GM19468 (cell line): ENCODE measurements at regions not wholly inside any gene's neighbourhood (a gene's known extent, or its start where the extent isn't known, plus 50 kb on each side); places are given as distances from the start of the nearest gene placed in this dataset.
A peak's percentile ranks its signal among the peaks of the same experiment; 100 is the strongest.

Experiments used
- ATAC-seq: cut with Tn5 transposase; IDR thresholded peaks from one replicate; pipeline ENCODE4 v1.9.1; 2021; ENCODE audit warnings: mild to moderate bottlenecking, moderate library complexity, moderate number of reproducible peaks; ENCODE audit not compliant: unreplicated experiment; ENCODE audit errors: extremely low read depth

- no peak for ATAC-seq
Measured at GRCh38 chr1:58033311-58033710, 513.2 kb downstream of the OMA1 start.

- ATAC-seq: no peak
Measured at GRCh38 chr1:58032611-58033073, 513.9 kb downstream of the OMA1 start.

GRCh38 chr1:58031416-58031815 is 515.1 kb downstream of the OMA1 start:
- ATAC-seq: no peak

GRCh38 chr1:58030456-58030855 is 516.1 kb downstream of the OMA1 start:
- ATAC-seq: no peak

- no peak for ATAC-seq
Measured at GRCh38 chr1:58017641-58018040, 528.9 kb downstream of the OMA1 start.

DNA sequence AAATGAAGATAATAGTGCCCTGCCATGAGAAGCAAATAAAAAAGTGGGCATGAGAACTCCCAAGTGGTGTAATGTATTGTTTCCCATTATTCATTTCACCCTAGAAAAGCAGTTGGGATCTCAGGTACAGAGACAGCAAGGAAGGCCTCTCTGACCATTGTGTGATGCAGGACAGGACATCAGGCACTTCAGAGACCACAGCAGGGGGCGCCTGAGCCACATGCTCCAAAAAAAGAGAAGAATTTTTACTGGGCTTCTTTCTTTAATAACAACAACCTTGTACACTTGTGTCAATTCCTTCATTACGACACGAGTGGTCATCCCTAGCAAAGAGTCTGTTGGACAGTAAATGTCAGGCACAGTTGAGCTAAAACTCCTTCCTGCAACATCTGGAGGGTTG is 533.3 kb downstream of the OMA1 start:
- no peak for ATAC-seq

GRCh38 chr1:58011978-58012377 is 534.5 kb downstream of the OMA1 start:
- no peak for ATAC-seq

GRCh38 chr1:58006421-58007046 is 540.0 kb downstream of the OMA1 start:
- ATAC-seq: no peak

DNA sequence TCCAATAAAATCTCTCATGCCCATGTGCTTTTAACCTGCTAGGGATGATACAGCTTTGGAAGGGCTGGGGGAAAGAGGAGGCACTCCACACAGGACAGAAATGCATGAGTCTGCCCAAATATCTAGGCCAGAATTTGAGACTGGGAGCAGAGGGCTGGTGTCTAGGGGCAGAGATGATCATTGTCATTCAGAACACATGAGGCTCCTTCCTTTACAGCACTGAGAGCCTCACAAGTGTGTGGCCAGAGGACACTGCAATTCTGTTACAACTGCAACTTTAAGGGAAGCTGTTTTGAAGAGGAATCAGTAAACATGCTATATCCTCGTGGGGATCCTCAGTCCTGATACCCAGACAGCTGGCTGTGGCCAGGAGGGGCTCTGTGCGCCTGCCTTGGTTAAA is 541.3 kb downstream of the OMA1 start:
- no peak for ATAC-seq

DNA sequence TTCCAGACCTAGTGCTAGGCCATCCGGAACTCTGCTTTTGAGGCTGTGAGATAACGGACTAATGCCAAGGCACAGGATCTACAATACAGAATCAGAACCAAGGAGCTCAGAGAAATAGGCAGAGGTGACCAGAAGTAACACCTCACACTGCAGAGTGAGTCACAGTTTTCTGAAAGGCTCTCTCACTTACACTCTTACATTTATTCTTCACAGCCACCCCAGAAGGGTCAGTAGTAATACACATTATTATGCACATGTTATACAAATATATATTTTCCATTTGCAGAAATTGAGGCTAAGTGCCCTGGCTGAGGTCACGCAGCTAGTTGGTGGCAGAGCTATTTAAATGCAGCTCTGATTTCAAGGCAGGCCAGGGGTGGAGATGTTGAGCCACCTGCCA is 542.5 kb downstream of the OMA1 start:
- no peak for ATAC-seq

DNA sequence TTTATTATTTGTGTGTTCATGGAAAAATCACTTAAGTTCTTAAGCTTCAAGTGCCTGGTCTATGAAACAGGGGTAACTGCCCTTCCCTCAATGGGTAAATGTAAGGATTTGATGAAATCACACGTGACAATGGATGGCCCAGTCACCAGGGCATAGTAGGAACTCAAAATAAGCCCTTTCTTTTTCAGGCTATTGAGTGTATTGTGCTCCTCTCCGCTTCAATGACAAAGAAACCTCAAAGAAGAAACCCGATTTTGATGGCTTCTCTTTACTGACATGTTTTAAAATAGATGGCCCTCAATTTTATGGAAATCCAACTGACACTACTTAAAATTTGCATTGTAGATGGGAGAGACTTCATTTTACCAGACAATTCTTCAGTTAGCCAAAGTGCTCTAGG is 543.5 kb downstream of the OMA1 start:
- no peak for ATAC-seq

GRCh38 chr1:58000821-58001220 is 545.7 kb downstream of the OMA1 start:
- no peak for ATAC-seq

- no peak for ATAC-seq
Measured at GRCh38 chr1:58000116-58000515, 546.4 kb downstream of the OMA1 start.

GRCh38 chr1:57996400-57996799 is 550.1 kb downstream of the OMA1 start:
- no peak for ATAC-seq

DNA sequence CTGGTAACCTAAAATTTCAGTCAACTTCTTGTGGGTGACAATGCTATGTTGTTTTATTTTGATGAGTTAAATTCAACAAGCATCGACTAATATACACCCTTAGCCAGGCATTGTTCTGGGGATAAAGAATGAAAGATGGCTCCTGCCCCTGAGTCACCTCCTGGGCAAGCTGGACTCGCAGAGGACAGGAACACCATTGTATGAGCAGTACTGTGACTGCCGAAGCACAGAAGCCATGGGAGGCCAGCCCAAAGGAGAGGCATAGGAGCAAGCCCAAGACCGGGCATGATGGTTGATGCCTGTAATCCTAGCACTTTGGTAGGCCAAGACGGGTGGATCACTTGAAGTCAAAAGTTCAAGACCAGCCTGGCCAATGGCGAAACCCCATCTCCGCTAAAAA is 555.2 kb downstream of the OMA1 start:
- ATAC-seq: no peak

GRCh38 chr1:57989877-57990276 is 556.6 kb downstream of the OMA1 start:
- ATAC-seq: no peak

GRCh38 chr1:57987523-57987922 is 559.0 kb downstream of the OMA1 start:
- no peak for ATAC-seq

DNA sequence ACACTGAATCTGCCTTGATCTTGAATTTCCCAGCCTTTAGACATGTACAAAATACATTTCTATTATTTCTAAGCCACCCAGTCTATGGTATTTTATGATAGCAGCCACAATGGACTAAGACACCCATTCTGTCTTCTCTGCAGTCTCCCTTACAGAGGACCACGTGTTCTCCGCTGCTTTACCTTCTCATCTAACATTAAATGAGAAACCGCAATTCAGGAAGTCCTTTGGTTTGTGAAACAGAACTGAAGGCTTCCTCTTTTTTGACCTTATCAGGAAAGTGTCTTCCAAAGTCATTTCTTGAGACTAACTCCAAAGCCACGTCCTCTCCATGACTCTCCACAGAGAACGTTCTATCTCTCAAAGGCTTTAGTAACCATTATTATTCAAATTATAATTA is 560.1 kb downstream of the OMA1 start:
- peak; percentile 72 for ATAC-seq

GRCh38 chr1:57984277-57984676 is 560.4 kb upstream of the DAB1 start:
- ATAC-seq: no peak

DNA sequence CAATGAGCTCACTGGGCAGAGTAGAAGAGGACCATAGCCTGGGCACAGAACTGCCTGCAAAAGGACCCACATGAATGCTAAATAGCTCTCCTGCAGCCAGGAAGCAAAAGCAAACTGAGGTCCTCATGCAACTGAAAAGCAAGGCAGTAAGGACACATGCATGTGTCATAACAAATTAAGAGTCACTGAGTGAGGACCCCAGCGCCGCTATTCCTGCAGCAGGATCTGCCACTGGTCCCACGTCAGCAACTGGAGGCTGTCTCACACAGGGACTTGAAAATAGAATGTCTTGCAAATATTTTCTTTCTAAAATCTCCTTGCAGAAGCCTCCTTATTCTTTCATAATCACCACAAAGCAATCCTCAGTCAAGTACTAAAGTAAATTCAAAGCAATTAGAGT is 559.6 kb upstream of the DAB1 start:
- no peak for ATAC-seq

DNA sequence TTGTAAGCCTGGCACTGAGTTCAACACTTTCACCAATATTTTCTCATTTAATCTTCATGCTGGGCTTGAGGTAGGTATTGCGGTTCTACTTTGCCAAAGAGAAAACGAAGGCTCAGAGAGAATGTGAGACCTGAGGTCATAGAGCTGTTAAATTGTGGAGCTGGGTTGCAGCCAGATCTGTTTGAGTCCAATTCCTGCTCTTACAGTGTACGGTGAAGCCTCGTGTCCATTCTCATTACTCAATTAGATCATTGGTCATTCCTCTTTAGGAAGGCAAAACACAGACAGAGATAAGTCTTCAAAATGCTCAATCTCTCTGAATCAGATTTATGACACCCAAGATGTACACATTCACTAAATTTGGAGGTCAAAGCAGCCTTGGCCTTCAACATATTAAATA is 559.0 kb upstream of the DAB1 start:
- no peak for ATAC-seq

DNA sequence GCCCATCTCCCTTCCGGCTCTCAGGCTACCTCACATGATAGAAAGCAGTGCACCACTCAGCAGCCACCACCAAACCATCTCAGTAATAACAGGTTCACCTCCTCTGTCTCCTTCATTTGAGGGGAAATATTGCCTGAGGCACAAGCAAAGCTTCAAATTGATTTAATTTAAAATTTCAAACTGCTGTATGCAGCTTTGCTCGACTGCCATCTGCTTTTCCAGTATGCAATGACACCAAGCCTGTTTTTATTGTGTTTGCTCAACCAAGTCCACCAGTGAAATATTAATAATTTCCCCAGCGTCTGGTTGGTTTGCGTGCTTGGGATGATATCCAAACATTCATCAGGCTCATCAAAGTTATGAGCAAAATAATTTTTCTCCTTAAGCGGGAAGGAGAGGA is 552.4 kb upstream of the DAB1 start:
- no peak for ATAC-seq

DNA sequence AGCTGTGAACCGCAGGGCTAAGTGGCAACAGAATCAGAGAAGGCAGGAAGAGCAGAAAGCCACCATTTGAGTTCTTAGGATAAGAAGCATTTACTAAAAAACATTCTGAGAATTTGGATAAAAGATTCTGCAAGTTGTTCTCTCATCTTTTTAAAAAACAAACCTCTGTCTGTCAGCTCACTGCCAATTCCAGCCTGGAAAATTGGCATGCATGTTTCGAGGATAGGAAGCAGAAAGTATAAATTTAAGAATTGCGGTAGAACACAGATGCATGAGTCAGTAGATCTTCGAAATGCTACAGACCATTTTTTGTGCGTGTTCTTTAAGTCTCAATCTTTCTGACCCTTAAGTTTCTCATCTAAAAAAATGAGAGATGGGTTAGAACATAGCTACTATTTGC is 544.5 kb upstream of the DAB1 start:
- no peak for ATAC-seq
